ENCODE measurements at regions not wholly inside any gene's neighbourhood (a gene's known extent, or its start where the extent isn't known, plus 50 kb on each side); places are given as distances from the start of the nearest gene placed in this dataset.

DNA sequence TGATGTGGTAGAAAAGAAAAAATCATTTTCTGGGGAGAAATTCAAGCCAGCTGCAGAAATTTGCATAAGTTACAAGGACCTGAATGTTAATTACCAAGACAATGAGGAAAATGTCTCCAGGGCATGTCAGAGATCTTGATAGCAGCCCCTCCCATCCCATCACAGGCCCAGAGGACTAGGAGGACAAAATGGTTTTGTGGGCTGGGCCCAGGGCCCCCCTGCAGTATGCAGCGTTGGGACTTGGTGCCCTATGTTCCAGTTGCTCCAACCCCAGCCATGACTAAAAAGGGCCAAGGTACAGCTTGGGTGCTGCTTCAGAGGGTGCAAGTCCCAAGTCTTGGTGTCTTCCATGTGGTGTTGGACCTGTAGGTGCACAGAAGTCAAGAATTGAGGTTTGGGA, 76.6 kb upstream of the SOX1 start:
- Histone ChIP-seq H3K27me3 (ENCODE audit: control insufficient read depth, insufficient read depth, low read length) (peaks cover 5% of the 10 kb centered on the region; the same call in 1 of the 2 replicates), H3K27ac (ENCODE audit: low read depth, low read length) (no peak overlapping the region), H3K36me3 (ENCODE audit: control insufficient read depth, insufficient read depth, low read length) (no peaks in the 10 kb centered on the region), H3K4me3 (ENCODE audit: low read depth, low read length) (no peak overlapping the region), H3K4me1 (ENCODE audit: control insufficient read depth, insufficient read depth, low read length) (no peaks in the 10 kb centered on the region), H3K9me3 (ENCODE audit: control insufficient read depth, insufficient read depth, low read depth, low read length) (peaks cover 52% of the 10 kb centered on the region), H3K9ac (ENCODE audit: low read length) (no peak overlapping the region)

DNA sequence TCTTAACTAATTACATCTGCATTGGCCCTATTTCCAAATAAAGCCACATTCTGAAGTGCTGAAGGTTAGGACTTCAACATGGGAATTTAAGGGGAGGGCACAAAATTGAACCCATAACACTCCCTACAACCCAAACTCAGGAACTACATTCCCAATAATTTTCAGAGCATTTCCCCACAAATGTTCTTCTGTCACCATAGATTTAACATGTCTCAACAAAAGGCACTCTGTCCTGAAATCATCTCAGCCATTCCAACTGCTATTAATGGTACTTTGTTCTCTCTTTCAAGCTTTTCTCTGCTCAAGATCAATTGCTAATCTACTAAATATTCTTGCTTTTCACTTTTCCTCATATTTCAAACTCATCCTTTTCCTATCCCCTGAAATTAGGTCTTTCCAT, 74.0 kb upstream of the SOX1 start:
- Histone ChIP-seq H3K4me3 (ENCODE audit: low read depth, low read length) (no peak overlapping the region), H3K4me1 (ENCODE audit: control insufficient read depth, insufficient read depth, low read length) (no peaks in the 10 kb centered on the region), H3K27me3 (ENCODE audit: control insufficient read depth, insufficient read depth, low read length) (peaks cover 22% of the 10 kb centered on the region), H3K9ac (ENCODE audit: low read length) (no peak overlapping the region), H3K27ac (ENCODE audit: low read depth, low read length) (no peak overlapping the region), H3K36me3 (ENCODE audit: control insufficient read depth, insufficient read depth, low read length) (no peaks in the 10 kb centered on the region), H3K9me3 (ENCODE audit: control insufficient read depth, insufficient read depth, low read depth, low read length) (peaks cover 46% of the 10 kb centered on the region)

DNA sequence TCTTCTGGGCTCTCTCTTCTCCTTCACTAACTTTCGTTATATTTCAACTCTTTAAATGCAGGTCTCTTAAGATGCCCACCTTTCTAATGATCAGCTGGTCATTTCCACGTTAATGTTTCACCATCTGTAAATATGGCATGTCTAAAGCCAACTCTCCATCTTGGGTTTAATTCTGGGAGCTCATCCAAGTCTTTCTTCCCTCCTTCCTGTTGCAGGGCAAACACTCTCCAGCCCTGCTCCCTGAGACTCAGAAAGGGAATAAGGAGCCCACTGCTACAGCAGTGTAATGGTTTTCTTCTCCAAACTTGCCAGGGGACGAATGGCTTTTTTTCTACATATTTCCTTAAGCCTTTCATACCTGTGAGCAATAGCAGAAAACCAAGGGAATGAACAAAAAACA, 73.3 kb upstream of the SOX1 start:
- Histone ChIP-seq H3K9ac (ENCODE audit: low read length) (no peak overlapping the region), H3K9me3 (ENCODE audit: control insufficient read depth, insufficient read depth, low read depth, low read length) (peaks cover 46% of the 10 kb centered on the region), H3K4me1 (ENCODE audit: control insufficient read depth, insufficient read depth, low read length) (no peaks in the 10 kb centered on the region), H3K27ac (ENCODE audit: low read depth, low read length) (no peak overlapping the region), H3K27me3 (ENCODE audit: control insufficient read depth, insufficient read depth, low read length) (peaks cover 30% of the 10 kb centered on the region), H3K36me3 (ENCODE audit: control insufficient read depth, insufficient read depth, low read length) (no peaks in the 10 kb centered on the region), H3K4me3 (ENCODE audit: low read depth, low read length) (no peak overlapping the region)

DNA sequence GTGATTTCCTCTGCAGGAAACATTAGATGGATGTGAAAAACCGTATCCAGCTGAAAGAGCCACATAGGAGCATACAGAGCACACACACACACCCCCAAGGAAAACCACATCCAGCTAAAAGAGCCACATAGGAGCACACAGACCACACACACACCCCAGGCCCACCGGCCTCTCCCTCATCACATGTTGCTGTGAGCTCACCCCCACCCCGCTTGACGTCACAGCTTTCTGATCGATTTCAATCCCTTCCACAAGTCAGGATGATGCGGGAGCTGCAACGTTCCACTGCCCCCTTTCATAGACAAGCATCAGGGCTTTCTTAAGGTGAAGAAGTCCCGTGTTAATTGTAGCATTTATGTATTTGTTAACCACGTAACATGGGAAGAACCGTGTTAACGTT, 72.4 kb upstream of the SOX1 start:
- no peak overlapping the region for H3K4me3 ChIP-seq (ENCODE audit: low read depth, low read length)
- peaks cover 37% of the 10 kb centered on the region for H3K9me3 ChIP-seq (ENCODE audit: control insufficient read depth, insufficient read depth, low read depth, low read length)
- no peak overlapping the region for H3K9ac ChIP-seq (ENCODE audit: low read length)
- H3K36me3 ChIP-seq (ENCODE audit: control insufficient read depth, insufficient read depth, low read length), result no peaks in the 10 kb centered on the region
- H3K4me1 ChIP-seq (ENCODE audit: control insufficient read depth, insufficient read depth, low read length), result no peaks in the 10 kb centered on the region
- peaks cover 37% of the 10 kb centered on the region for H3K27me3 ChIP-seq (ENCODE audit: control insufficient read depth, insufficient read depth, low read length)
- H3K27ac ChIP-seq (ENCODE audit: low read depth, low read length), result no peak overlapping the region

DNA sequence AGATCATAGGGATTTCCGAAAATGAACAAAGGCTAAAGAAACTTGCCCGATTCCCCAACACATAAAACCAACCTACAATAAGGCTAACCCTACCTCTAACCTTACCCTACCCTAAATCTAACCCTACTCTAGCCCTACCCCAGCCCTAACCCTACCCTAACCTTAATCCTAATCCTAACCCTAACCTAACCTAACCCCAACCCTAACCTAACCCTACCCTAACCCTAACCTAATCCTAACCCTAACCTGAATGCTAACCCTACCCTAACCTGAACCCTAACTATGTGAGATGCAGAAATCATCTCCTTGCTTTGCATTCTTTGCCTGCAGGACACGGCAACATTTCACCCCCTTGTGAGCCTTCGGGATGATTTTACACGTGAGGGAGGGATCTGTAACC, 67.6 kb upstream of the SOX1 start:
- H3K36me3 ChIP-seq (ENCODE audit: control insufficient read depth, insufficient read depth, low read length), result no peaks in the 10 kb centered on the region
- H3K4me3 ChIP-seq (ENCODE audit: low read depth, low read length), result no peak overlapping the region
- H3K27ac ChIP-seq (ENCODE audit: low read depth, low read length), result no peak overlapping the region
- H3K27me3 ChIP-seq (ENCODE audit: control insufficient read depth, insufficient read depth, low read length), result peaks cover 49% of the 10 kb centered on the region
- no peak overlapping the region for H3K9ac ChIP-seq (ENCODE audit: low read length)
- H3K4me1 ChIP-seq (ENCODE audit: control insufficient read depth, insufficient read depth, low read length), result no peaks in the 10 kb centered on the region
- no peaks in the 10 kb centered on the region for H3K9me3 ChIP-seq (ENCODE audit: control insufficient read depth, insufficient read depth, low read depth, low read length)

DNA sequence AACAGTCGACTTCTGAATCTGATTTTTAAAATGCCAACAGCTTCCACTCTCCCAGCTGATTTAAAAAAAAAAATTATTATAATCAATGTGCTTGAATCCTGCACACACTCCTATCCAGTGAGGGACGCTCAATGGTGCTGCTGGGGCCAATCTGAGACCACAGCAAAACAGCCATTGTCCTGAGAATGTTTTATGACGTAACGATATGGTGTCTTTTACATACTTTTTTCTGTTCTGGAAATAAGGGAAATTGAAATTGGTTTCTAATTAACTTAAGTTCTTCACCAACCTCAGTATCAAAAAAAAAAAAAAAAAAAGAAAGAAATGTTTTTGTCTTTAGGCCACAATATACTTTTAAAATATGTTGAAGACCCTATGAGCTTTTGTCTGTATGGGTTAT, 66.1 kb upstream of the SOX1 start:
- Histone ChIP-seq H3K36me3 (ENCODE audit: control insufficient read depth, insufficient read depth, low read length) (no peaks in the 10 kb centered on the region), H3K9ac (ENCODE audit: low read length) (no peak overlapping the region), H3K27me3 (ENCODE audit: control insufficient read depth, insufficient read depth, low read length) (peaks cover 41% of the 10 kb centered on the region)

DNA sequence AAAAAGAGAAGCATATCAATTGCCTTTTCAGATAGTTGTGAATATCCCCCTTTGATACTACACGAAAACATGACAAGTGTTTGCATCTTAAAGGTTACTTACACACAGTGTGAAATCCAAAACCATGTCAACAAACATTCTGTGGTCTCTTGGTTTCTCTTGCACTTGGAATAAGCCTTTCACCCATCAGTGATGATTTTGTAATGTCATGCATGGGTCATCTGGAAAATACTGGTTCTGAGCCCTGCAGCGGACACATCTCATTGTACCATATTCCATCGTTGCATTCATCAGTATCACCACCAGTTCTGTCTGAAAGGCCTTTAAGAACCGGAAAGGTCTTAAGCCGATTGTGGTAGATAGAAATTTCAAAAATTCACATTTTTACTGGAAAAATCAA, 65.4 kb upstream of the SOX1 start:
- no peaks in the 10 kb centered on the region for H3K4me1 ChIP-seq (ENCODE audit: control insufficient read depth, insufficient read depth, low read length)
- H3K27me3 ChIP-seq (ENCODE audit: control insufficient read depth, insufficient read depth, low read length), result peaks cover 38% of the 10 kb centered on the region
- H3K36me3 ChIP-seq (ENCODE audit: control insufficient read depth, insufficient read depth, low read length), result no peaks in the 10 kb centered on the region
- H3K9me3 ChIP-seq (ENCODE audit: control insufficient read depth, insufficient read depth, low read depth, low read length), result peaks cover 13% of the 10 kb centered on the region
- H3K4me3 ChIP-seq (ENCODE audit: low read depth, low read length), result no peak overlapping the region
- H3K27ac ChIP-seq (ENCODE audit: low read depth, low read length), result no peak overlapping the region
- no peak overlapping the region for H3K9ac ChIP-seq (ENCODE audit: low read length)

More for the DNA sequence above, 66.1 kb upstream of the SOX1 start:
- Histone ChIP-seq H3K9me3 (ENCODE audit: control insufficient read depth, insufficient read depth, low read depth, low read length) (peaks cover 7% of the 10 kb centered on the region), H3K27ac (ENCODE audit: low read depth, low read length) (no peak overlapping the region), H3K4me1 (ENCODE audit: control insufficient read depth, insufficient read depth, low read length) (no peaks in the 10 kb centered on the region), H3K4me3 (ENCODE audit: low read depth, low read length) (no peak overlapping the region)

DNA sequence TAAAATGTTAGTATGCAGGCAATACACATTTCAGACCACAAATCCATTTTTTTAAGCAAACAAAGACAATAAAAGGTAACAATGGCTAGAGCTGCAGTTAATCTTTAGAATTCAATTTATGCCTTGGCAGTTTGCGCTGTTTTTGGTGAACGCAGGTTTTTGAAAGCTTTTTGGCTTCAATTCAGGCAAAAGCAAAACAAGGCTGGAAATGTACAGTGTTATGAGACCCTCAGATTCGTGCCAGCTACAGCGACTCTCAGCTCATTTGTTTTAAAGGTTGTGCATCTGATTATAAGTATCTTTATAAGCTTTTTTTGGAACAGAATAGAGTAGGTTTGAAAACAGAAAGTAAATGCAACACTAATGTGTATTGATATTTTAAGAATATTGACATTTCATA, 63.6 kb upstream of the SOX1 start:
- Histone ChIP-seq H3K27me3 (ENCODE audit: control insufficient read depth, insufficient read depth, low read length) (peaks cover 22% of the 10 kb centered on the region), H3K9me3 (ENCODE audit: control insufficient read depth, insufficient read depth, low read depth, low read length) (peaks cover 13% of the 10 kb centered on the region), H3K36me3 (ENCODE audit: control insufficient read depth, insufficient read depth, low read length) (no peaks in the 10 kb centered on the region), H3K4me3 (ENCODE audit: low read depth, low read length) (no peak overlapping the region), H3K4me1 (ENCODE audit: control insufficient read depth, insufficient read depth, low read length) (no peaks in the 10 kb centered on the region), H3K9ac (ENCODE audit: low read length) (no peak overlapping the region), H3K27ac (ENCODE audit: low read depth, low read length) (no peak overlapping the region)

DNA sequence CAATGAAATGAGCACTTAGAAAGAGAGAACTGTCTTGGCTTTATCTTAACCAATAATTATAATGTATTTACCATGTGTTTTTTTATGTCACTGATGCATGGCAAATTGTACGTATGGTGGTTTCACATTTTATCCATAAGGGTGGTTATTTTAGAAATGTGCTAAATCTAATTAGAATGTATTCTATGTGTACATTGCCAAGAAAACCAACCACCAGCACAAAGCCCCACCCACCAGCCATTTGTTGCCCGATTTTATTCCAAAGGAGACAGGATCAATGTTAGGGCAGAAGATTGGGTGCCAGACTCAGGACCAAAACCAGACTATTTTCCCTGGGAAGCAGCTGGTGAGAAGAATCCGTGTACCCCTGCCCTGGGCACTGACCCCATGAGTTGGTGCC, 63.0 kb upstream of the SOX1 start:
- Histone ChIP-seq H3K4me1 (ENCODE audit: control insufficient read depth, insufficient read depth, low read length) (no peaks in the 10 kb centered on the region), H3K27ac (ENCODE audit: low read depth, low read length) (no peak overlapping the region), H3K9me3 (ENCODE audit: control insufficient read depth, insufficient read depth, low read depth, low read length) (peaks cover 13% of the 10 kb centered on the region), H3K4me3 (ENCODE audit: low read depth, low read length) (no peak overlapping the region), H3K9ac (ENCODE audit: low read length) (no peak overlapping the region), H3K27me3 (ENCODE audit: control insufficient read depth, insufficient read depth, low read length) (peaks cover 17% of the 10 kb centered on the region; the same call in 1 of the 2 replicates), H3K36me3 (ENCODE audit: control insufficient read depth, insufficient read depth, low read length) (no peaks in the 10 kb centered on the region)

DNA sequence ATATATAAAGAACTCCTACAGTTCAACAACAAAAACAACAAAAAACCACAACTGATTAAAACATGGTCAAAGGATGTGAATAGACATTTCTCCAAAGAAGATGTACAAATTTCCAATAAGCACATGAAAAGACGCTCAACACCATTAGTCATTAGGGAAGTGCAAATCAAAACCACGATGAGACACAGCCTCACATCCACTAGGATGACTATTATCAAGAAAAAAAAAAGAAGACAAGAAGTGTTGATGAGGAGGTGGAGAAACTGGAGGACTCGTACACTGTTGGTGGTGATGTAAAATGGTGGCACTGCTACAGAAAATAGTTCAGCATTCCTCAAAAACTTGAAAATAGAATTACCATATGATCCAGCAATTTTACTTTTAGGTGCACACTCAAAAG, 61.0 kb upstream of the SOX1 start:
- peaks cover 17% of the 10 kb centered on the region for H3K9me3 ChIP-seq (ENCODE audit: control insufficient read depth, insufficient read depth, low read depth, low read length)
- H3K27me3 ChIP-seq (ENCODE audit: control insufficient read depth, insufficient read depth, low read length), result peaks cover 3% of the 10 kb centered on the region
- H3K36me3 ChIP-seq (ENCODE audit: control insufficient read depth, insufficient read depth, low read length), result no peaks in the 10 kb centered on the region
- no peak overlapping the region for H3K4me3 ChIP-seq (ENCODE audit: low read depth, low read length)
- H3K27ac ChIP-seq (ENCODE audit: low read depth, low read length), result no peak overlapping the region
- no peaks in the 10 kb centered on the region for H3K4me1 ChIP-seq (ENCODE audit: control insufficient read depth, insufficient read depth, low read length)
- H3K9ac ChIP-seq (ENCODE audit: low read length), result no peak overlapping the region

DNA sequence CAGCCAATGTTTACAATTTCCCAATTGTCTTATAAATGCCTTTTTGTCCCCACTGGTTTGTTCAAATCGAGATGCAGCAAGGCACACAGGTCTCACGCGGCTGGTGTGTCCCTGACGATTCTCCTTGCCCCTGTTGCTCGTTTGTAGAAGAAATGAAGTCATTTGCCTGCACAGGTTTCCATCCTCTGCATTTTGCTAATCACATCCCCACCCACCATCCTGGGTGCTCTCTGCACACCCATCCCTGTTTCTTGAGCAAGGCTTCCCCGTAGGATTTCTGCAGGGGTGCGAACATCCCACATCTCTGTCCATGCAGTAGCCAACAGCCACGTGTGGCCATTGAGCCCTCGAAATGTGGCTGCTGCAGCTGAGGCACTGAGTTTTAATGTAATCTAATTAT, 59.8 kb upstream of the SOX1 start:
- H3K9me3 ChIP-seq (ENCODE audit: control insufficient read depth, insufficient read depth, low read depth, low read length), result peaks cover 17% of the 10 kb centered on the region
- peaks cover 3% of the 10 kb centered on the region; the same call in 1 of the 2 replicates for H3K27me3 ChIP-seq (ENCODE audit: control insufficient read depth, insufficient read depth, low read length)
- no peak overlapping the region for H3K27ac ChIP-seq (ENCODE audit: low read depth, low read length)

DNA sequence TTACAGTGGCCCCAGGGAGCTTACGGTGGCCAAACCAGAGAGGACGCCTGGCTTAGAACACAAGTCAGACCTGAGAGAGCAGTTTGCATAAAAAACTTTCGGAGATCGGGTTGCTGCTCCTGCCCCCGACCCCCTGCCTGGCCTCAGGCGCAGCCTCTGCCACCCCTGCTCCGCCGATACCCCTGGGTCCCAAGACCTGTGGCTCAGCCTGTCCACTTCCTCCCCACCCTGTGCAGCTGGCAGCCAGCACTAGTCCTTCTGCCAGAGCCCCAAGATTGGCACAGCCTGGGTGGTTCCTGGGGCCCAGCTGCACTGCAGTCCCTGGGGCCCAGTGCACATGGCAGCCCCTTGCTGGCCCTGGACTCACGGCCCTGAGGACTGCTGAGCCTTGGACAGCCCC, 56.2 kb upstream of the SOX1 start:
- H3K27ac ChIP-seq (ENCODE audit: low read depth, low read length), result no peak overlapping the region
- no peak overlapping the region for H3K4me3 ChIP-seq (ENCODE audit: low read depth, low read length)

More for the DNA sequence above, 59.8 kb upstream of the SOX1 start:
- H3K4me3 ChIP-seq (ENCODE audit: low read depth, low read length), result no peak overlapping the region
- no peaks in the 10 kb centered on the region for H3K36me3 ChIP-seq (ENCODE audit: control insufficient read depth, insufficient read depth, low read length)
- no peak overlapping the region for H3K9ac ChIP-seq (ENCODE audit: low read length)
- no peaks in the 10 kb centered on the region for H3K4me1 ChIP-seq (ENCODE audit: control insufficient read depth, insufficient read depth, low read length)

More for the DNA sequence above, 56.2 kb upstream of the SOX1 start:
- H3K4me1 ChIP-seq (ENCODE audit: control insufficient read depth, insufficient read depth, low read length), result no peaks in the 10 kb centered on the region
- H3K9ac ChIP-seq (ENCODE audit: low read length), result no peak overlapping the region
- no peaks in the 10 kb centered on the region for H3K36me3 ChIP-seq (ENCODE audit: control insufficient read depth, insufficient read depth, low read length)
- H3K9me3 ChIP-seq (ENCODE audit: control insufficient read depth, insufficient read depth, low read depth, low read length), result peaks cover 14% of the 10 kb centered on the region
- peaks cover 3% of the 10 kb centered on the region; the same call in 1 of the 2 replicates for H3K27me3 ChIP-seq (ENCODE audit: control insufficient read depth, insufficient read depth, low read length)

Measured in HUES6 (cell line).